ENCODE measurements at regions not wholly inside any gene's neighbourhood (a gene's known extent, or its start where the extent isn't known, plus 50 kb on each side); places are given as distances from the start of the nearest gene placed in this dataset.

- Histone ChIP-seq H3K27me3 (ENCODE audit: control insufficient read depth in 2 of 2, insufficient read depth in 2 of 2, low read length in 2 of 2) (no peaks in the 10 kb centered on the region), H3K79me2 (ENCODE audit: insufficient read depth, low read length) (no peaks in the 10 kb centered on the region), H3K9me3 (replicated peaks in 1 of 2; ENCODE audit: control insufficient read depth in 1 of 2, insufficient read depth in 1 of 2, low read length in 2 of 2) (no peaks in the 10 kb centered on the region), H3K4me1 (ENCODE audit: control insufficient read depth in 1 of 2, insufficient read depth in 2 of 2, low read length in 2 of 2) (no peaks in the 10 kb centered on the region), H4K20me1 (ENCODE audit: insufficient read depth, low read length) (no peaks in the 10 kb centered on the region), H3K4me2 (replicated peaks; ENCODE audit: extremely low read depth, low read length, poor library complexity, severe bottlenecking) (no peak overlapping the region), H2AFZ (ENCODE audit: insufficient read depth, low read depth, low read length, poor library complexity, severe bottlenecking) (no peak overlapping the region), H3K4me3 (replicated peaks in 1 of 3; ENCODE audit: low read depth in 2 of 3, low read length in 3 of 3) (no peak overlapping the region), H3K9ac (ENCODE audit: insufficient read depth, low read length, poor library complexity, severe bottlenecking) (no peak overlapping the region), H3K27ac (ENCODE audit: low read depth in 1 of 2, low read length in 2 of 2) (no peak overlapping the region), H3K36me3 (replicated peaks in 1 of 2; ENCODE audit: control insufficient read depth in 1 of 2, insufficient read depth in 2 of 2, low read length in 2 of 2) (no peaks in the 10 kb centered on the region)
- no peak for DNase-seq
- H3K4me3 Mint-ChIP-seq: no peak overlapping the region
- no peaks in the 10 kb centered on the region for H3K36me3 Mint-ChIP-seq
- no peaks in the 10 kb centered on the region for H3K9me3 Mint-ChIP-seq
- no peak for TF ChIP-seq CTCF (IDR thresholded peaks at IDR 0.05)
- intact Hi-C loops (cut with micrococcal nuclease): no loop called here
- WGBS (ENCODE audit: insufficient coverage): 98% methylated on average over 6 of the region's 6 CpGs
- no peak overlapping the region for H3K27ac Mint-ChIP-seq
- no peaks in the 10 kb centered on the region for H3K4me1 Mint-ChIP-seq
- peaks cover 0 to 6% (median 5%) of the 10 kb centered on the region in 3 donors for H3K27me3 Mint-ChIP-seq (ENCODE audit: low read depth in 3 of 3)
Observed at GRCh38 chr6:3929281-3929798, 80.2 kb downstream of the FAM50B start.

- H3K36me3 ChIP-seq (replicated peaks in 1 of 2; ENCODE audit: control insufficient read depth in 1 of 2, insufficient read depth in 2 of 2, low read length in 2 of 2): no peaks in the 10 kb centered on the region
- no peak overlapping the region for H3K4me2 ChIP-seq (replicated peaks; ENCODE audit: extremely low read depth, low read length, poor library complexity, severe bottlenecking)
- no peaks in the 10 kb centered on the region for H3K4me1 ChIP-seq (ENCODE audit: control insufficient read depth in 1 of 2, insufficient read depth in 2 of 2, low read length in 2 of 2)
- no peak overlapping the region for H2AFZ ChIP-seq (ENCODE audit: insufficient read depth, low read depth, low read length, poor library complexity, severe bottlenecking)
- peaks cover 0 to 4% of the 10 kb centered on the region in 2 donors for H3K27me3 ChIP-seq (ENCODE audit: control insufficient read depth in 2 of 2, insufficient read depth in 2 of 2, low read length in 2 of 2)
- Mint-ChIP-seq H3K36me3 (no peaks in the 10 kb centered on the region), H3K9me3 (peaks cover 0 to 2% (median 0%) of the 10 kb centered on the region in 7 donors), H3K27me3 (ENCODE audit: low read depth in 3 of 3) (peaks cover 9 to 22% (median 10%) of the 10 kb centered on the region in 3 donors), H3K27ac (no peak overlapping the region), H3K4me3 (no peak overlapping the region), H3K4me1 (no peaks in the 10 kb centered on the region)
- intact Hi-C loops (cut with micrococcal nuclease): no loop called here
- H4K20me1 ChIP-seq (ENCODE audit: insufficient read depth, low read length): no peaks in the 10 kb centered on the region
- no peaks in the 10 kb centered on the region for H3K9me3 ChIP-seq (replicated peaks in 1 of 2; ENCODE audit: control insufficient read depth in 1 of 2, insufficient read depth in 1 of 2, low read length in 2 of 2)
- H3K79me2 ChIP-seq (ENCODE audit: insufficient read depth, low read length): no peaks in the 10 kb centered on the region
- DNase-seq: no peak
- H3K27ac ChIP-seq (ENCODE audit: low read depth in 1 of 2, low read length in 2 of 2): no peak overlapping the region
- TF ChIP-seq CTCF (IDR thresholded peaks at IDR 0.05): no peak
- no peak overlapping the region for H3K4me3 ChIP-seq (replicated peaks in 1 of 3; ENCODE audit: low read depth in 2 of 3, low read length in 3 of 3)
- no peak overlapping the region for H3K9ac ChIP-seq (ENCODE audit: insufficient read depth, low read length, poor library complexity, severe bottlenecking)
- no CpG with 5 or more reads among the region's 2 CpGs for WGBS (ENCODE audit: insufficient coverage)
Observed at GRCh38 chr6:3937438-3937837, 88.3 kb downstream of the FAM50B start.
